MM.1S (cell line): ENCODE measurements at regions not wholly inside any gene's neighbourhood (a gene's known extent, or its start where the extent isn't known, plus 50 kb on each side); places are given as distances from the start of the nearest gene placed in this dataset.

Source experiments
- CTCF ChIP-seq: fragments of 300-600 bp; sonication (generic); IDR thresholded peaks from 2 replicates; pipeline ENCODE4 v1.5.1; 2016; ENCODE audit warnings: antibody characterized with exemption, low read length, mixed read lengths
- EZH2 ChIP-seq: fragments of 300-600 bp; sonication (generic); optimal IDR thresholded peaks from 2 replicates; pipeline ENCODE3; 2017; ENCODE audit warnings: low read depth, mild to moderate bottlenecking, antibody characterized with exemption, low read length, mixed read lengths
- EZH2phosphoT487 ChIP-seq: fragments of 300-600 bp; sonication (generic); IDR thresholded peaks from 2 replicates; pipeline ENCODE4 v1.6.1; 2018; ENCODE audit warnings: antibody characterized with exemption, low read length

- TF ChIP-seq CTCF (no peak), EZH2 (no peak), EZH2phosphoT487 (no peak)
Measured at GRCh38 chr11:112670806-112671570, 290.2 kb upstream of the NCAM1 start.
